ENCODE measurements at regions not wholly inside any gene's neighbourhood (a gene's known extent, or its start where the extent isn't known, plus 50 kb on each side); places are given as distances from the start of the nearest gene placed in this dataset.
"Not testable (repeated sequence)": the region's sequence is repeated elsewhere in the genome, so short reads cannot be mapped to it uniquely, and the experiment has no call there.

GRCh38 chr16:88186889-88187870, 195.6 kb upstream of the ZNF469 start:
- FAIRE-seq = peak; percentile 74
- not testable (repeated sequence) for H3K9ac ChIP-seq (replicated peaks; ENCODE audit: extremely low read depth, insufficient read depth, low read length)

GRCh38 chr16:88188171-88188895, 194.4 kb upstream of the ZNF469 start:
- H4K20me1 ChIP-seq (replicated peaks; ENCODE audit: control insufficient read depth, extremely low read depth, insufficient read depth, low read length); H3K9me1 ChIP-seq (replicated peaks; ENCODE audit: control insufficient read depth, extremely low read depth, insufficient read depth, low read length); H3K4me3 ChIP-seq (replicated peaks in 1 of 3; ENCODE audit: insufficient read depth in 1 of 3, low read depth in 1 of 3, low read length in 3 of 3); DNase-seq (ENCODE audit: low read depth, low spot score); FAIRE-seq; H3K27me3 ChIP-seq (ENCODE audit: control insufficient read depth in 2 of 2, insufficient read depth in 2 of 2, low read length in 2 of 2); H3K9ac ChIP-seq (replicated peaks; ENCODE audit: extremely low read depth, insufficient read depth, low read length); H3K27ac ChIP-seq (ENCODE audit: insufficient read depth, low read depth, low read length); dilution Hi-C loops (cut with MboI; ENCODE audit: extremely low pct_ligation_motif_present, low sequenced_read_pairs); H3K36me3 ChIP-seq (ENCODE audit: control insufficient read depth in 2 of 2, extremely low read depth in 1 of 2, insufficient read depth in 2 of 2, low read length in 2 of 2); H3K9me3 ChIP-seq (replicated peaks; ENCODE audit: control insufficient read depth, insufficient read depth, low read length); CTCF ChIA-PET; H3K4me2 ChIP-seq (ENCODE audit: insufficient read depth, low read length); intact Hi-C loops (cut with micrococcal nuclease); BruUV-seq (replicated peaks); H2AFZ ChIP-seq (ENCODE audit: low read depth, low read length); H3K79me2 ChIP-seq (ENCODE audit: control insufficient read depth, insufficient read depth, low read length); POLR2A ChIA-PET; H3K4me1 ChIP-seq (ENCODE audit: control insufficient read depth, extremely low read depth, insufficient read depth, low read length): not testable (repeated sequence)

More at GRCh38 chr16:88186889-88187870, 195.6 kb upstream of the ZNF469 start:
- intact Hi-C loops (cut with micrococcal nuclease); dilution Hi-C loops (cut with MboI; ENCODE audit: extremely low pct_ligation_motif_present, low sequenced_read_pairs); H3K36me3 ChIP-seq (ENCODE audit: control insufficient read depth in 2 of 2, extremely low read depth in 1 of 2, insufficient read depth in 2 of 2, low read length in 2 of 2); H3K4me2 ChIP-seq (ENCODE audit: insufficient read depth, low read length); H3K4me1 ChIP-seq (ENCODE audit: control insufficient read depth, extremely low read depth, insufficient read depth, low read length); H3K79me2 ChIP-seq (ENCODE audit: control insufficient read depth, insufficient read depth, low read length); H4K20me1 ChIP-seq (replicated peaks; ENCODE audit: control insufficient read depth, extremely low read depth, insufficient read depth, low read length); H2AFZ ChIP-seq (ENCODE audit: low read depth, low read length); H3K4me3 ChIP-seq (replicated peaks in 1 of 3; ENCODE audit: insufficient read depth in 1 of 3, low read depth in 1 of 3, low read length in 3 of 3); CTCF ChIA-PET; H3K9me3 ChIP-seq (replicated peaks; ENCODE audit: control insufficient read depth, insufficient read depth, low read length); DNase-seq (ENCODE audit: low read depth, low spot score); H3K27ac ChIP-seq (ENCODE audit: insufficient read depth, low read depth, low read length); H3K9me1 ChIP-seq (replicated peaks; ENCODE audit: control insufficient read depth, extremely low read depth, insufficient read depth, low read length); BruUV-seq (replicated peaks); POLR2A ChIA-PET; H3K27me3 ChIP-seq (ENCODE audit: control insufficient read depth in 2 of 2, insufficient read depth in 2 of 2, low read length in 2 of 2): not testable (repeated sequence)

- BruUV-seq (replicated peaks); H3K4me1 ChIP-seq (ENCODE audit: control insufficient read depth, extremely low read depth, insufficient read depth, low read length); DNase-seq (ENCODE audit: low read depth, low spot score); H3K27ac ChIP-seq (ENCODE audit: insufficient read depth, low read depth, low read length); H3K4me3 ChIP-seq (replicated peaks in 1 of 3; ENCODE audit: insufficient read depth in 1 of 3, low read depth in 1 of 3, low read length in 3 of 3); H3K27me3 ChIP-seq (ENCODE audit: control insufficient read depth in 2 of 2, insufficient read depth in 2 of 2, low read length in 2 of 2); H3K36me3 ChIP-seq (ENCODE audit: control insufficient read depth in 2 of 2, extremely low read depth in 1 of 2, insufficient read depth in 2 of 2, low read length in 2 of 2); POLR2A ChIA-PET; H2AFZ ChIP-seq (ENCODE audit: low read depth, low read length); CTCF ChIA-PET; dilution Hi-C loops (cut with MboI; ENCODE audit: extremely low pct_ligation_motif_present, low sequenced_read_pairs); H3K4me2 ChIP-seq (ENCODE audit: insufficient read depth, low read length); H3K79me2 ChIP-seq (ENCODE audit: control insufficient read depth, insufficient read depth, low read length); H3K9me3 ChIP-seq (replicated peaks; ENCODE audit: control insufficient read depth, insufficient read depth, low read length); H3K9me1 ChIP-seq (replicated peaks; ENCODE audit: control insufficient read depth, extremely low read depth, insufficient read depth, low read length); H4K20me1 ChIP-seq (replicated peaks; ENCODE audit: control insufficient read depth, extremely low read depth, insufficient read depth, low read length); H3K9ac ChIP-seq (replicated peaks; ENCODE audit: extremely low read depth, insufficient read depth, low read length): not testable (repeated sequence)
- FAIRE-seq = peak; percentile 46
- intact Hi-C loops (cut with micrococcal nuclease) = loop anchor here (5.0 to 10.0 kb wide), 2 partner anchors 54 to 192 kb away; partner anchors contain the start of gene ZNF469
These were observed 192.1 kb upstream of the ZNF469 start for GRCh38 chr16:88190592-88191095.

- H3K9ac ChIP-seq (replicated peaks; ENCODE audit: extremely low read depth, insufficient read depth, low read length); H3K4me1 ChIP-seq (ENCODE audit: control insufficient read depth, extremely low read depth, insufficient read depth, low read length); H3K4me2 ChIP-seq (ENCODE audit: insufficient read depth, low read length); FAIRE-seq; H4K20me1 ChIP-seq (replicated peaks; ENCODE audit: control insufficient read depth, extremely low read depth, insufficient read depth, low read length); POLR2A ChIA-PET; H3K4me3 ChIP-seq (replicated peaks in 1 of 3; ENCODE audit: insufficient read depth in 1 of 3, low read depth in 1 of 3, low read length in 3 of 3); H3K27me3 ChIP-seq (ENCODE audit: control insufficient read depth in 2 of 2, insufficient read depth in 2 of 2, low read length in 2 of 2); H3K9me3 ChIP-seq (replicated peaks; ENCODE audit: control insufficient read depth, insufficient read depth, low read length); BruUV-seq (replicated peaks); H2AFZ ChIP-seq (ENCODE audit: low read depth, low read length); H3K79me2 ChIP-seq (ENCODE audit: control insufficient read depth, insufficient read depth, low read length); dilution Hi-C loops (cut with MboI; ENCODE audit: extremely low pct_ligation_motif_present, low sequenced_read_pairs); H3K27ac ChIP-seq (ENCODE audit: insufficient read depth, low read depth, low read length); DNase-seq (ENCODE audit: low read depth, low spot score); H3K36me3 ChIP-seq (ENCODE audit: control insufficient read depth in 2 of 2, extremely low read depth in 1 of 2, insufficient read depth in 2 of 2, low read length in 2 of 2); H3K9me1 ChIP-seq (replicated peaks; ENCODE audit: control insufficient read depth, extremely low read depth, insufficient read depth, low read length): not testable (repeated sequence)
- intact Hi-C loops (cut with micrococcal nuclease) = loop anchor here (5.0 to 10.0 kb wide), 2 partner anchors 54 to 191 kb away; partner anchors contain the start of gene ZNF469
- CTCF ChIA-PET = interaction anchor here (0.8 kb wide), 1 partner anchor 247 kb away, joined by 4 read pairs; no protein-coding TSS in a partner anchor
These were observed 191.6 kb upstream of the ZNF469 start for GRCh38 chr16:88191168-88191567.
